Keratinocyte (primary cell): ENCODE measurements at regions not wholly inside any gene's neighbourhood (a gene's known extent, or its start where the extent isn't known, plus 50 kb on each side); places are given as distances from the start of the nearest gene placed in this dataset.

Source experiments
- DNase-seq: peaks from one replicate; pipeline ENCODE4 v3.0.0-alpha.2; 2011; ENCODE audit warnings: low read depth, missing footprints, low spot score
- FAIRE-seq: peaks from 2 replicates; lab custom pipeline; 2011; peaks lifted over from hg19 to GRCh38; lab: Jason Lieb, UNC
- H2AFZ ChIP-seq: 2 replicates; pipeline ENCODE4 v1.6.0; 2012; ENCODE audit warnings: low read length, control low read depth, inconsistent platforms; ENCODE audit not compliant: control insufficient read depth
- H3K27ac ChIP-seq: 2 replicates; pipeline ENCODE4 v1.5.1; 2011; ENCODE audit warnings: low read length; ENCODE audit not compliant: control insufficient read depth, insufficient read depth
- H3K27me3 ChIP-seq: 3 replicates; pipeline ENCODE4 v1.6.0; 2011; ENCODE audit warnings: low read length; ENCODE audit not compliant: control insufficient read depth, insufficient read depth; ENCODE audit errors: extremely low read depth
- H3K36me3 ChIP-seq, 2 experiments: 2 replicates in 1 of 2; 3 replicates in 1 of 2; pipeline ENCODE4 v1.5.1; 2011; ENCODE audit warnings: low read length in 2 of 2, mild to moderate bottlenecking in 1 of 2; ENCODE audit not compliant: control insufficient read depth in 2 of 2, insufficient read depth in 2 of 2; ENCODE audit errors: extremely low read depth in 1 of 2
- H3K4me1 ChIP-seq: 3 replicates; pipeline ENCODE4 v1.5.1; 2011; ENCODE audit warnings: low read length; ENCODE audit not compliant: control insufficient read depth, insufficient read depth; ENCODE audit errors: extremely low read depth
- H3K4me2 ChIP-seq: 3 replicates; pipeline ENCODE4 v1.6.0; 2011; ENCODE audit warnings: low read depth, low read length; ENCODE audit not compliant: control insufficient read depth, insufficient read depth; ENCODE audit errors: extremely low read depth
- H3K4me3 ChIP-seq, 3 experiments: fragments of 200-600 bp in 1 of 3; sonication (generic) in 1 of 3; 2 replicates in 2 of 3; 3 replicates in 1 of 3; pipeline ENCODE4 v1.5.1; 2011 to 2016; ENCODE audit warnings: low read length in 3 of 3, mild to moderate bottlenecking in 3 of 3, control low read depth in 2 of 3, inconsistent platforms in 1 of 3, low read depth in 1 of 3, mixed read lengths in 1 of 3, mixed run types in 1 of 3, moderate library complexity in 1 of 3; ENCODE audit not compliant: control insufficient read depth in 2 of 3, insufficient read depth in 2 of 3; ENCODE audit errors: extremely low read depth in 1 of 3
- H3K79me2 ChIP-seq: 2 replicates; pipeline ENCODE4 v1.6.0; 2012; ENCODE audit warnings: low read length; ENCODE audit not compliant: control insufficient read depth, insufficient read depth
- H3K9ac ChIP-seq: 3 replicates; pipeline ENCODE4 v1.6.0; 2011; ENCODE audit warnings: low read length; ENCODE audit not compliant: control insufficient read depth, insufficient read depth; ENCODE audit errors: extremely low read depth
- H3K9me1 ChIP-seq: 3 replicates; pipeline ENCODE4 v1.6.0; 2011; ENCODE audit warnings: low read length; ENCODE audit not compliant: control insufficient read depth, insufficient read depth; ENCODE audit errors: extremely low read depth
- H3K9me3 ChIP-seq: 2 replicates; pipeline ENCODE4 v1.5.1; 2012; ENCODE audit warnings: low read depth, low read length; ENCODE audit not compliant: control insufficient read depth
- H4K20me1 ChIP-seq: 3 replicates; pipeline ENCODE4 v1.6.0; 2011; ENCODE audit warnings: low read length; ENCODE audit not compliant: control insufficient read depth, insufficient read depth; ENCODE audit errors: extremely low read depth
- CTCF ChIP-seq, 3 experiments: IDR thresholded peaks in 1 of 3; conservative IDR thresholded peaks in 1 of 3; optimal IDR thresholded peaks in 1 of 3; 2 replicates in 2 of 3; 3 replicates in 1 of 3; pipeline versions ENCODE3 to v1.5.1; 2011; ENCODE audit warnings: low read length in 3 of 3, mild to moderate bottlenecking in 3 of 3, moderate library complexity in 2 of 3, control low read depth in 1 of 3, inconsistent platforms in 1 of 3; ENCODE audit not compliant: insufficient read depth in 2 of 3; ENCODE audit errors: extremely low read depth in 1 of 3
- EZH2 ChIP-seq: IDR thresholded peaks from one replicate; pipeline ENCODE4 v1.6.1; 2012; ENCODE audit warnings: inconsistent platforms, mild to moderate bottlenecking, low read length, moderate library complexity
- dilution Hi-C: fragments of 300-500 bp; cut with MboI; formaldehyde crosslinking; loops from one replicate; pipeline ENCODE4 v1.7.0; 2020; ENCODE audit warnings: low sequenced_read_pairs; ENCODE audit not compliant: extremely low pct_ligation_motif_present

GRCh38 chr2:125224188-125224587 is 1199.1 kb downstream of the CNTNAP5 start:
- no peaks in the 10 kb centered on the region for H3K9me3 ChIP-seq
- FAIRE-seq (no peak), DNase-seq (no peak)
- H3K9me1 ChIP-seq = no peaks in the 10 kb centered on the region
- no peaks in the 10 kb centered on the region for H3K27me3 ChIP-seq
- H2AFZ ChIP-seq = no peak overlapping the region
- H3K4me1 ChIP-seq = no peaks in the 10 kb centered on the region
- dilution Hi-C loops = no loop called here
- no peak overlapping the region for H3K4me3 ChIP-seq
- no peaks in the 10 kb centered on the region for H3K79me2 ChIP-seq
- no peaks in the 10 kb centered on the region for H3K36me3 ChIP-seq
- no peaks in the 10 kb centered on the region for H4K20me1 ChIP-seq
- no peak overlapping the region for H3K9ac ChIP-seq
- TF ChIP-seq EZH2 (no peak), CTCF (optimal IDR thresholded peaks at IDR 0.05 in 1 of 3, IDR thresholded peaks at IDR 0.05 in 1 of 3, conservative IDR thresholded peaks at IDR 0.05 in 1 of 3; ENCODE audit: extremely low read depth in 1 of 3, insufficient read depth in 2 of 3, low read length in 3 of 3) (no peak)
- H3K27ac ChIP-seq = no peak overlapping the region
- H3K4me2 ChIP-seq = no peak overlapping the region

GRCh38 chr2:125224830-125225229 is 1199.7 kb downstream of the CNTNAP5 start:
- Histone ChIP-seq H3K9ac (no peak overlapping the region), H3K79me2 (no peaks in the 10 kb centered on the region), H4K20me1 (no peaks in the 10 kb centered on the region), H3K9me1 (no peaks in the 10 kb centered on the region), H3K27ac (no peak overlapping the region), H3K36me3 (no peaks in the 10 kb centered on the region), H3K9me3 (no peaks in the 10 kb centered on the region), H3K27me3 (no peaks in the 10 kb centered on the region), H3K4me2 (no peak overlapping the region), H3K4me1 (no peaks in the 10 kb centered on the region), H3K4me3 (no peak overlapping the region), H2AFZ (no peak overlapping the region)
- no peak for TF ChIP-seq CTCF (optimal IDR thresholded peaks at IDR 0.05 in 1 of 3, IDR thresholded peaks at IDR 0.05 in 1 of 3, conservative IDR thresholded peaks at IDR 0.05 in 1 of 3; ENCODE audit: extremely low read depth in 1 of 3, insufficient read depth in 2 of 3, low read length in 3 of 3)
- no peak for TF ChIP-seq EZH2
- DNase-seq (no peak), FAIRE-seq (no peak)
- dilution Hi-C loops = no loop called here
